HEK293 (cell line): ENCODE measurements at regions not wholly inside any gene's neighbourhood (a gene's known extent, or its start where the extent isn't known, plus 50 kb on each side); places are given as distances from the start of the nearest gene placed in this dataset.

Source experiments
- CTCF ChIP-seq: fragments of 450-650 bp; formaldehyde crosslinking; IDR thresholded peaks from 2 replicates; pipeline ENCODE4 v1.5.1; 2016; ENCODE audit warnings: missing biosample characterization, missing genetic modification characterization
- ZNF785 ChIP-seq: fragments of 450-650 bp; formaldehyde crosslinking; IDR thresholded peaks from 2 replicates; pipeline ENCODE4 v1.5.1; 2016; ENCODE audit warnings: missing biosample characterization, missing genetic modification characterization
- TF ChIP-seq, protein P1 (sequence below): fragments of 450-650 bp; formaldehyde crosslinking; IDR thresholded peaks from 2 replicates; pipeline ENCODE4 v1.5.1; 2016; ENCODE audit warnings: missing biosample characterization, missing genetic modification characterization

- TF ChIP-seq ZNF785 (tag by site-specific recombination) (no peak), CTCF (tag by site-specific recombination) (no peak)
- TF ChIP-seq, protein P1, sequence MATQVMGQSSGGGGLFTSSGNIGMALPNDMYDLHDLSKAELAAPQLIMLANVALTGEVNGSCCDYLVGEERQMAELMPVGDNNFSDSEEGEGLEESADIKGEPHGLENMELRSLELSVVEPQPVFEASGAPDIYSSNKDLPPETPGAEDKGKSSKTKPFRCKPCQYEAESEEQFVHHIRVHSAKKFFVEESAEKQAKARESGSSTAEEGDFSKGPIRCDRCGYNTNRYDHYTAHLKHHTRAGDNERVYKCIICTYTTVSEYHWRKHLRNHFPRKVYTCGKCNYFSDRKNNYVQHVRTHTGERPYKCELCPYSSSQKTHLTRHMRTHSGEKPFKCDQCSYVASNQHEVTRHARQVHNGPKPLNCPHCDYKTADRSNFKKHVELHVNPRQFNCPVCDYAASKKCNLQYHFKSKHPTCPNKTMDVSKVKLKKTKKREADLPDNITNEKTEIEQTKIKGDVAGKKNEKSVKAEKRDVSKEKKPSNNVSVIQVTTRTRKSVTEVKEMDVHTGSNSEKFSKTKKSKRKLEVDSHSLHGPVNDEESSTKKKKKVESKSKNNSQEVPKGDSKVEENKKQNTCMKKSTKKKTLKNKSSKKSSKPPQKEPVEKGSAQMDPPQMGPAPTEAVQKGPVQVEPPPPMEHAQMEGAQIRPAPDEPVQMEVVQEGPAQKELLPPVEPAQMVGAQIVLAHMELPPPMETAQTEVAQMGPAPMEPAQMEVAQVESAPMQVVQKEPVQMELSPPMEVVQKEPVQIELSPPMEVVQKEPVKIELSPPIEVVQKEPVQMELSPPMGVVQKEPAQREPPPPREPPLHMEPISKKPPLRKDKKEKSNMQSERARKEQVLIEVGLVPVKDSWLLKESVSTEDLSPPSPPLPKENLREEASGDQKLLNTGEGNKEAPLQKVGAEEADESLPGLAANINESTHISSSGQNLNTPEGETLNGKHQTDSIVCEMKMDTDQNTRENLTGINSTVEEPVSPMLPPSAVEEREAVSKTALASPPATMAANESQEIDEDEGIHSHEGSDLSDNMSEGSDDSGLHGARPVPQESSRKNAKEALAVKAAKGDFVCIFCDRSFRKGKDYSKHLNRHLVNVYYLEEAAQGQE (tag by site-specific recombination): no peak
These were observed 56.5 kb upstream of the RASGEF1B start for GRCh38 chr4:81528200-81528599.
